ENCODE measurements at regions not wholly inside any gene's neighbourhood (a gene's known extent, or its start where the extent isn't known, plus 50 kb on each side); places are given as distances from the start of the nearest gene placed in this dataset.

DNA sequence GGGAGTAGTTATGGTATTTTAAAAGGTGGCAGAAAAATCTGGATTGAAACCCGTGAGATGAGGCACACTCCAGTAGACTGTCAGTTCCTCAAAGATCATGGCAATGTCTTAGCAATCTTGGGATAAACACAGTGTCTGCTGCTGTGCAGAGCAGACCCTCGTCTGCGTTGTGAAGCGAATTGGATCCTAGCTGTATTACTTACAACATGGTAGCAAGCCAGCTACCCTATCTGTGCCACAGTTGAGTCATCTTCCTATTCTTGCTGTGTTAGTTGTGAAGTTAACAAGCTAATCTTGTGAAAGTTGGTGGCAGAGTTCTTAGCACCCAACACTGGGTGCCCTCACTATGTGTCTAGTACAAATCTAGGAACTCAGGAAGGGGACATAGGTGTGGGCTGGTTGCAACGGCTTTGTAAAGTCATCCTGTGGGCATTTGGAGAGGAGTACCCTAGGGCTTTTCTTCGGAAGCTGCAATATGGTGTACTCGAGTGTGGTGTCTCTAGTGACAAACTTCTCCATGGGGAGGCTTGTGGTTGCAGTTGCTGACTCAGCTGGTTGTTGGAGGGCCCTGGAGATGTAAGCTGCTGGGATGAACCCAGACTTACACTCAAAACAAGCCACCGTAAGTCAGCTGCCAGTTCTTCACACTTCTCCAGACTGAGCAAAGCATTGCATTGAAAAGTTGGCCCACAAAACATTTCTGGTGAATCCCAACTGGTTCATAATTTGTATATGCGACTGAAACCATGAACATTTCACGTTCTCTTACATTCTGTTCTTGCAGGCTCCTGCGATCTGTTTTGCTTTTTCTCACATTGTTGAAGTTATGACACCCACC, 61.5 kb downstream of the ADCYAP1 start:
- TF ChIP-seq YY1 (IDR thresholded peaks at IDR 0.05; ENCODE audit: insufficient read depth, insufficient read length) = no peak
- no peak for TF ChIP-seq ZNF274 (IDR thresholded peaks at IDR 0.05; ENCODE audit: low read depth, low read length)
- TF ChIP-seq SUZ12 (IDR thresholded peaks at IDR 0.05; ENCODE audit: extremely low read depth, insufficient read depth, insufficient read length) = no peak

Data from NT2/D1 (cell line).